Endothelial cell of umbilical vein (primary cell): ENCODE measurements at regions not wholly inside any gene's neighbourhood (a gene's known extent, or its start where the extent isn't known, plus 50 kb on each side); places are given as distances from the start of the nearest gene placed in this dataset.

Source experiments
- BruUV-seq: library from RNA; stranded (reverse); fragments of 400-500 nt; replicated peaks from 2 replicates; lab custom pipeline; 2021; lab: Mats Ljungman, UMichigan
- CTCF ChIA-PET: fragments of 300-600, 350-600 bp; sonication (Branson Sonifier 250); formaldehyde crosslinking; loops from one replicate; lab custom pipeline; 2021; ENCODE audit warnings: antibody characterized with exemption, inconsistent platforms; lab: Charles Lee
- POLR2A ChIA-PET: fragments of 300-600, 350-600 bp; sonication (Branson Sonifier 250); formaldehyde crosslinking; loops from one replicate; lab custom pipeline; 2021; ENCODE audit warnings: antibody characterized with exemption, inconsistent platforms; lab: Charles Lee
- DNase-seq: peaks from one replicate; pipeline ENCODE4 v3.0.0-alpha.2; 2011; ENCODE audit warnings: low read depth, low spot score
- FAIRE-seq: peaks from 2 replicates; lab custom pipeline; 2011; peaks lifted over from hg19 to GRCh38; lab: Jason Lieb, UNC
- H2AFZ ChIP-seq: 2 replicates; pipeline ENCODE4 v1.6.0; 2012; ENCODE audit warnings: low read depth, low read length, control low read depth, inconsistent platforms
- H3K27ac ChIP-seq: 2 replicates; pipeline ENCODE4 v1.5.1; 2011; ENCODE audit warnings: low read depth, mild to moderate bottlenecking, control low read depth, low read length, moderate library complexity; ENCODE audit not compliant: insufficient read depth
- H3K27me3 ChIP-seq, 2 experiments: 2 replicates each; pipeline versions ENCODE4 v1.6.0 to v1.6.1; 2011; ENCODE audit warnings: low read length in 2 of 2, mixed read lengths in 1 of 2; ENCODE audit not compliant: control insufficient read depth in 2 of 2, insufficient read depth in 2 of 2
- H3K36me3 ChIP-seq, 2 experiments: 2 replicates in 1 of 2; 3 replicates in 1 of 2; pipeline ENCODE4 v1.5.1; 2011; ENCODE audit warnings: low read length in 2 of 2, mild to moderate bottlenecking in 1 of 2, moderate library complexity in 1 of 2; ENCODE audit not compliant: control insufficient read depth in 2 of 2, insufficient read depth in 2 of 2; ENCODE audit errors: extremely low read depth in 1 of 2
- H3K4me1 ChIP-seq: 3 replicates; pipeline ENCODE4 v1.5.1; 2011; ENCODE audit warnings: mild to moderate bottlenecking, low read length; ENCODE audit not compliant: control insufficient read depth, insufficient read depth; ENCODE audit errors: extremely low read depth
- H3K4me2 ChIP-seq: 2 replicates; pipeline ENCODE4 v1.6.1; 2011; ENCODE audit warnings: low read length, control low read depth, mixed read lengths; ENCODE audit not compliant: insufficient read depth
- H3K4me3 ChIP-seq, 3 experiments: fragments of 200-600 bp in 1 of 3; sonication (generic), shearing (Covaris generic) in 1 of 3; replicated peaks in 1 of 3; 2 replicates each; pipeline ENCODE4 v1.5.1; 2011 to 2016; ENCODE audit warnings: control low read depth in 3 of 3, low read length in 3 of 3, mild to moderate bottlenecking in 2 of 3, inconsistent platforms in 1 of 3, low read depth in 1 of 3, moderate library complexity in 1 of 3; ENCODE audit not compliant: insufficient read depth in 1 of 3
- H3K79me2 ChIP-seq: 2 replicates; pipeline ENCODE4 v1.6.0; 2012; ENCODE audit warnings: low read length, inconsistent platforms; ENCODE audit not compliant: control insufficient read depth, insufficient read depth
- H3K9ac ChIP-seq: replicated peaks from 2 replicates; pipeline ENCODE3; 2011; ENCODE audit warnings: low read length, control low read depth; ENCODE audit not compliant: insufficient read depth; ENCODE audit errors: extremely low read depth
- H3K9me1 ChIP-seq: replicated peaks from 3 replicates; pipeline ENCODE4 v1.6.0; 2011; ENCODE audit warnings: mild to moderate bottlenecking, low read length; ENCODE audit not compliant: control insufficient read depth, insufficient read depth; ENCODE audit errors: extremely low read depth
- H3K9me3 ChIP-seq: replicated peaks from 2 replicates; pipeline ENCODE4 v1.5.1; 2012; ENCODE audit warnings: low read length, inconsistent platforms; ENCODE audit not compliant: control insufficient read depth, insufficient read depth
- H4K20me1 ChIP-seq: replicated peaks from 2 replicates; pipeline ENCODE3; 2011; ENCODE audit warnings: mild to moderate bottlenecking, low read length; ENCODE audit not compliant: control insufficient read depth, insufficient read depth; ENCODE audit errors: extremely low read depth
- EZH2 ChIP-seq: IDR thresholded peaks from 2 replicates; pipeline ENCODE4 v1.6.1; 2012; ENCODE audit warnings: borderline replicate concordance, low read depth, mild to moderate bottlenecking, moderate library complexity, low read length, inconsistent platforms; ENCODE audit not compliant: severe bottlenecking
- FOS ChIP-seq: IDR thresholded peaks from 2 replicates; pipeline ENCODE4 v1.6.1; 2011; ENCODE audit warnings: mild to moderate bottlenecking, low read length, moderate library complexity, borderline replicate concordance; ENCODE audit not compliant: insufficient read depth
- GATA2 ChIP-seq: IDR thresholded peaks from 2 replicates; pipeline ENCODE4 v1.7.0; 2011; ENCODE audit warnings: low read depth, mild to moderate bottlenecking, moderate library complexity, mixed read lengths, low read length; ENCODE audit not compliant: insufficient read length, insufficient read depth
- JUN ChIP-seq: IDR thresholded peaks from 2 replicates; pipeline ENCODE4 v1.6.1; 2011; ENCODE audit warnings: borderline replicate concordance, low read depth; ENCODE audit not compliant: insufficient read length, insufficient read depth
- MYC ChIP-seq: IDR thresholded peaks from one replicate; pipeline ENCODE4 v1.6.1; 2011; ENCODE audit warnings: mild to moderate bottlenecking, low read depth, low read length
- POLR2A ChIP-seq: IDR thresholded peaks from 2 replicates; pipeline ENCODE4 v1.6.1; 2012; ENCODE audit warnings: low read depth, mild to moderate bottlenecking, control low read depth, low read length
- POLR2AphosphoS5 ChIP-seq: IDR thresholded peaks from 2 replicates; pipeline ENCODE4 v1.6.1; 2012; ENCODE audit warnings: low read depth, mild to moderate bottlenecking, control low read depth, low read length, moderate library complexity; ENCODE audit not compliant: insufficient read depth
- dilution Hi-C: fragments of 300-500 bp; cut with MboI; formaldehyde crosslinking; loops from one replicate; pipeline ENCODE4 v1.15.0; 2019; ENCODE audit warnings: low sequenced_read_pairs; ENCODE audit not compliant: extremely low pct_ligation_motif_present
- intact Hi-C: fragments of 100-400 bp; cut with micrococcal nuclease; formaldehyde crosslinking; loops from one replicate; pipeline ENCODE4 v1.10.0; 2022
- TF ChIP-seq, protein P1 (sequence below), 2 donors: IDR thresholded peaks; 1 replicate in 1 of 2; 2 replicates in 1 of 2; pipeline ENCODE4 v1.5.1; 2011; ENCODE audit warnings: low read length in 2 of 2, mild to moderate bottlenecking in 2 of 2, moderate library complexity in 2 of 2, control low read depth in 1 of 2, inconsistent platforms in 1 of 2, low read depth in 1 of 2; ENCODE audit not compliant: insufficient read depth in 1 of 2; ENCODE audit errors: extremely low read depth in 1 of 2
- TF ChIP-seq, protein P2 (sequence below): IDR thresholded peaks from 2 replicates; pipeline ENCODE4 v1.6.1; 2011; ENCODE audit not compliant: insufficient read depth, insufficient read length

DNA sequence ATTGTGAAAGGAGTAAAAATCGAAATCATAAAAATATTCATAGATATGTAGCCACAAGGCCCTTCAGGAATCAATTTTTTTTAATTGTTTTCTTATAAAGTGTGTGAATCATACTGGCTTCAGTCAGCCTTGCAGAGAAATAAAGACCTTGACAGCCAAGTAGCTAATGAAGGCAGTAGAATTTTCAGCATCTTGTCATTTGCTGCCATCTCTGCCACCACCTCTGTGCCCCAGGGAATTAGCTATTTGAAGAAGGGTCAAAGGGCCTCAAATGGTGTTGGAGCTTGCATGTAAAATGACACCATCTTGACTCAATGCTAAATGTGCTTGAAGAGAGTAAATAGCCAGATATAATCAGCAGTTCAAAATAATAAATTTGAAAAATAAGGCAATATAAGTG, 359.4 kb upstream of the DCN start:
- no peak for TF ChIP-seq EZH2
- no peak for TF ChIP-seq MYC
- TF ChIP-seq GATA2 = no peak
- no peak for TF ChIP-seq FOS
- TF ChIP-seq, protein P1, sequence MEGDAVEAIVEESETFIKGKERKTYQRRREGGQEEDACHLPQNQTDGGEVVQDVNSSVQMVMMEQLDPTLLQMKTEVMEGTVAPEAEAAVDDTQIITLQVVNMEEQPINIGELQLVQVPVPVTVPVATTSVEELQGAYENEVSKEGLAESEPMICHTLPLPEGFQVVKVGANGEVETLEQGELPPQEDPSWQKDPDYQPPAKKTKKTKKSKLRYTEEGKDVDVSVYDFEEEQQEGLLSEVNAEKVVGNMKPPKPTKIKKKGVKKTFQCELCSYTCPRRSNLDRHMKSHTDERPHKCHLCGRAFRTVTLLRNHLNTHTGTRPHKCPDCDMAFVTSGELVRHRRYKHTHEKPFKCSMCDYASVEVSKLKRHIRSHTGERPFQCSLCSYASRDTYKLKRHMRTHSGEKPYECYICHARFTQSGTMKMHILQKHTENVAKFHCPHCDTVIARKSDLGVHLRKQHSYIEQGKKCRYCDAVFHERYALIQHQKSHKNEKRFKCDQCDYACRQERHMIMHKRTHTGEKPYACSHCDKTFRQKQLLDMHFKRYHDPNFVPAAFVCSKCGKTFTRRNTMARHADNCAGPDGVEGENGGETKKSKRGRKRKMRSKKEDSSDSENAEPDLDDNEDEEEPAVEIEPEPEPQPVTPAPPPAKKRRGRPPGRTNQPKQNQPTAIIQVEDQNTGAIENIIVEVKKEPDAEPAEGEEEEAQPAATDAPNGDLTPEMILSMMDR (IDR thresholded peaks at IDR 0.05; ENCODE audit: extremely low read depth in 1 of 2, insufficient read depth in 1 of 2, low read depth in 1 of 2, low read length in 2 of 2) = no peak
- intact Hi-C loops (no loop called here), dilution Hi-C loops (no loop called here)
- Histone ChIP-seq H4K20me1 (no peaks in the 10 kb centered on the region), H3K9me1 (no peaks in the 10 kb centered on the region), H3K9me3 (no peaks in the 10 kb centered on the region), H2AFZ (no peak overlapping the region), H3K9ac (no peak overlapping the region), H3K4me1 (peaks cover 15% of the 10 kb centered on the region), H3K79me2 (no peaks in the 10 kb centered on the region), H3K27me3 (no peaks in the 10 kb centered on the region), H3K36me3 (no peaks in the 10 kb centered on the region), H3K27ac (no peak overlapping the region), H3K4me3 (no peak overlapping the region), H3K4me2 (no peak overlapping the region)
- DNase-seq (no peak), FAIRE-seq (no peak)
- BruUV-seq = no TSS peak
- ChIA-PET POLR2A (no interaction called here), CTCF (no interaction called here)

DNA sequence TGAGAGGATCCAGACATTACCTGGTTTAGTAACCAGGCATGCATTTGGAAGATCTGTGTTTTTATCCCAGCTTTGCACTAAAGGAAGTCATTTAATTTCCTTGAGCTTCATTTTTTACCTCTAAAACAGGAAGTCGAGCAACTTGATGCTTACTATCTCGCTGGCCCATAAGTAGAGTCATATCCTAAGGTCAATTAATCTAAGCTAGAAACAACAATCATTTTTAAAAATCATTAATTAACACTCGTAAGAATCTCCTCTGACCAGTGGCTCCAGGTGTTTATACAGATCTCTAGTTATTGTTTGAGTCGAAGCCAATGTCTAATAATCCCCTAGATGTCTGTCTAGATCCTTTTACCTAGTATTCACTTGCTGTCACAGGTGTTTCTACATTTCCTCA, 355.8 kb upstream of the DCN start:
- CTCF ChIA-PET = interaction anchor here (0.7 to 1.9 kb wide), 2 partner anchors 157 to 529 kb away, joined by 3 to 10 read pairs; no protein-coding TSS in a partner anchor
- Histone ChIP-seq H3K27ac (no peak overlapping the region), H3K9ac (no peak overlapping the region), H3K4me2 (peak overlapping the region; percentile 33), H3K4me1 (peaks cover 15% of the 10 kb centered on the region), H4K20me1 (no peaks in the 10 kb centered on the region), H3K4me3 (no peak overlapping the region), H3K79me2 (no peaks in the 10 kb centered on the region), H3K9me3 (no peaks in the 10 kb centered on the region), H3K9me1 (no peaks in the 10 kb centered on the region), H2AFZ (no peak overlapping the region), H3K27me3 (no peaks in the 10 kb centered on the region), H3K36me3 (no peaks in the 10 kb centered on the region)
- intact Hi-C loops (loop anchor here (1.0 to 5.0 kb wide), 3 partner anchors 8 to 156 kb away; no protein-coding TSS in a partner anchor), dilution Hi-C loops (no loop called here)
- DNase-seq = peak; percentile 79
- no TSS peak for BruUV-seq
- POLR2A ChIA-PET = no interaction called here
- FAIRE-seq = peak; percentile 46
- TF ChIP-seq JUN (no peak), POLR2AphosphoS5 (peak; percentile 28), POLR2A (peak; percentile 52), MYC (no peak), GATA2 (peak; percentile 89)
- TF ChIP-seq, protein P1 (IDR thresholded peaks at IDR 0.05; ENCODE audit: extremely low read depth in 1 of 2, insufficient read depth in 1 of 2, low read depth in 1 of 2, low read length in 2 of 2) = no peak
- TF ChIP-seq, protein P2, sequence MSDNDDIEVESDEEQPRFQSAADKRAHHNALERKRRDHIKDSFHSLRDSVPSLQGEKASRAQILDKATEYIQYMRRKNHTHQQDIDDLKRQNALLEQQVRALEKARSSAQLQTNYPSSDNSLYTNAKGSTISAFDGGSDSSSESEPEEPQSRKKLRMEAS = no peak
